NCI-H2081 (cell line): ENCODE measurements at regions not wholly inside any gene's neighbourhood (a gene's known extent, or its start where the extent isn't known, plus 50 kb on each side); places are given as distances from the start of the nearest gene placed in this dataset.

ENCODE experiments used
- DNase-seq, 2 experiments: peaks; one replicate each; lab custom pipeline; 2025; lab: John Stamatoyannopoulos, UW

- no peak for DNase-seq
These were observed 268.1 kb downstream of the DKK2 start for GRCh38 chr4:106767991-106768390.

- DNase-seq = no peak
These were observed 269.6 kb downstream of the DKK2 start for GRCh38 chr4:106766519-106766918.

- DNase-seq = no peak
These were observed 271.3 kb downstream of the DKK2 start for GRCh38 chr4:106764774-106765173.

GRCh38 chr4:106762666-106763443 lies 273.3 kb downstream of the DKK2 start:
- no peak for DNase-seq

- DNase-seq = no peak
These were observed 282.7 kb downstream of the DKK2 start for GRCh38 chr4:106753426-106753825.

GRCh38 chr4:106746451-106746850 lies 289.7 kb downstream of the DKK2 start:
- no peak for DNase-seq

GRCh38 chr4:106738121-106738520 lies 298.0 kb downstream of the DKK2 start:
- no peak for DNase-seq

- no peak for DNase-seq
These were observed 317.6 kb downstream of the DKK2 start for GRCh38 chr4:106718548-106718947.

- DNase-seq = no peak
These were observed 319.0 kb downstream of the DKK2 start for GRCh38 chr4:106717091-106717490.

- no peak for DNase-seq
These were observed 320.3 kb downstream of the DKK2 start for GRCh38 chr4:106715825-106716224.

- no peak for DNase-seq
These were observed 327.7 kb downstream of the DKK2 start for GRCh38 chr4:106708464-106708816.

GRCh38 chr4:106707776-106708463 lies 328.2 kb downstream of the DKK2 start:
- no peak for DNase-seq

GRCh38 chr4:106704253-106704870 lies 331.8 kb downstream of the DKK2 start:
- no peak for DNase-seq

- DNase-seq = no peak
These were observed 331.7 kb upstream of the GIMD1 start for GRCh38 chr4:106700321-106700720.

- DNase-seq = no peak
These were observed 330.1 kb upstream of the GIMD1 start for GRCh38 chr4:106698621-106699195.

- no peak for DNase-seq
These were observed 327.1 kb upstream of the GIMD1 start for GRCh38 chr4:106695501-106696262.

GRCh38 chr4:106694232-106694631 lies 325.7 kb upstream of the GIMD1 start:
- DNase-seq = no peak

- DNase-seq = no peak
These were observed 323.2 kb upstream of the GIMD1 start for GRCh38 chr4:106691749-106692148.

GRCh38 chr4:106690487-106690886 lies 321.9 kb upstream of the GIMD1 start:
- DNase-seq = no peak

GRCh38 chr4:106687026-106687425 lies 318.4 kb upstream of the GIMD1 start:
- no peak for DNase-seq

GRCh38 chr4:106681381-106681921 lies 312.9 kb upstream of the GIMD1 start:
- DNase-seq = no peak

GRCh38 chr4:106679063-106679462 lies 310.5 kb upstream of the GIMD1 start:
- DNase-seq = no peak
